CD4-positive, alpha-beta T cell treated with Interleukin-21 for 1 hour (primary cell): ENCODE measurements at regions not wholly inside any gene's neighbourhood (a gene's known extent, or its start where the extent isn't known, plus 50 kb on each side); places are given as distances from the start of the nearest gene placed in this dataset.

Experiments used
- DNase-seq: peaks from one replicate; pipeline ENCODE4 v3.0.0-alpha.2; 2020

GRCh38 chr14:49999826-50000379 is 107.0 kb downstream of the ARF6 start:
- DNase-seq: no peak

DNA sequence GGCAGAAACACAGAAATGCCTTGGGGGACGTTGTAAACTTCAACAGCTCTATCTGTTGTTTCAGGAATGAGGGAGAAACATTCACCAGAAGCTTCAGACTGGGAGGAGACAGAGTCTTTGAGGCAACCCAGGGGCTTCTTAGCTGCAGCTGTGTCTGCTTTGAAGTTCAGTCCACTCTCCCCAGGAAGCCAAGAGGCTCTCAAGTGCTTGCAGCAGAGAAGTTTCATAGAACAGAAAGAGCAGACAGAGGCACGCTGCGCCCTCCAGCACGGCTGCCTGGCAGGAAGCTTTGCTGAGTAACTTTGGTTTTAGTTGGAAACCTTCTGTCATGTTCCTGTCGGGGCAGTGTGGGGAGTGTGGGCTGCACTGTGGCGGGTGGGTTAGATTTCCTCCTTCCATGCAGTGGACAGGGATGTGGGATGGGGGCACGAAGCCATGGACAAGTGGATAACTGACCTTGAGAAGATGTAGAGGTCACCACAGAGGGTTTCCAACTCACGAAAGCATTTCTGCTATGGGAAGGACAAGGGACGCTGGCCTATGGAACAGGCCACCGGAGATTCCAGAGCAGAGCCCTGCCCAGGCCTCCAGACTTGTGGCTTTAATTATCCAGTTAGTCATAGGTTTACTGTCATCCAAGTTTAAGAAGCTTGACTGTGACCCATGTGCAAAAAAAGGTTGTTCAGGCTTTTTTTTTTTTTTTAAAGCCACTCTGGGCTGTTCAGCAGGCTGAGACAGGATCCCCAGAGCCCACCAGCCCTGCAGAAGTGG is 107.7 kb downstream of the ARF6 start:
- DNase-seq: peak; percentile 71

DNA sequence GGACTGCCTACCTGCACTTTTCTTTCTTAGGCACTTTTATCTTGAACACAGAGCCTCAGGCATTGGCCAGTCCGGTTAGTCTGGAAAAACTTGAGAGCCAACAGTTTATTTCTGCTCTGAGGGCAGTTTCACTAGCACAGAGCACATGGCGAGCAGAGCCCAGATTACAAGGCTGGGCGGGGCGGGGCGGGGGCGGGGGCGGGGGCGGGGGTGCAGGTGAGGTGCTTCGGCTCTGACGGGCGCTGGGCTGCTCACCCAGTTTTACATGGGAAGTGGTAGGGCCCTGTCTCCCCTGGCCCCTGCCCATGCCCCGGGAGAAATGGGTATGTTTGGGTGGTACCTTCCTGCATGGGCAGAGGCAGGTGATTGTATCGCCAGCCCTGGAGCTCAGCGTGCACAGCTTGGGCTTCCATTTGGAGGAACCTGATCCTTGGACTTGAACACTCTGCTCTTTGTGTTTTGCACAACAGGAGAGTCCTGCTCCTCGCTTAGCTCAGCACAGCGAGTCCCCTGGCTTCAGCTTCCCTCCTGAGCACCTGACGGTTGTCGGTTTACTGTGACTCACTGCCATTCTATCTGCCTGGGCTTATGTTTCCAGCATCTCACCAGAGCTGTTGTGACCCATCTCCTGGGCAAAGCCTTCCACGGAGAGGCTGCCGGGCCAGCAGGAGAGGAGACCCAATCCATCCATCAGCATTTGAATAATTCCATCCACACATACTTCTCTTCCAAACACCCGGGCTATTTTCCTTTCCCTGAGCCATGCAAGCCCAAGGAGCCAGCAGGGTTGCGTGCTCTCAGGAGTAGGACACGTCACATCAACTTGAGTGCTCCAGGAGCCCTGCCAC is 108.5 kb downstream of the ARF6 start:
- DNase-seq: peak; percentile 68

- peak; percentile 85 for DNase-seq
Measured at GRCh38 chr14:50001999-50002925, 109.4 kb downstream of the ARF6 start.

- no peak for DNase-seq
Measured at GRCh38 chr14:50002926-50003212, 110.0 kb downstream of the ARF6 start.

DNA sequence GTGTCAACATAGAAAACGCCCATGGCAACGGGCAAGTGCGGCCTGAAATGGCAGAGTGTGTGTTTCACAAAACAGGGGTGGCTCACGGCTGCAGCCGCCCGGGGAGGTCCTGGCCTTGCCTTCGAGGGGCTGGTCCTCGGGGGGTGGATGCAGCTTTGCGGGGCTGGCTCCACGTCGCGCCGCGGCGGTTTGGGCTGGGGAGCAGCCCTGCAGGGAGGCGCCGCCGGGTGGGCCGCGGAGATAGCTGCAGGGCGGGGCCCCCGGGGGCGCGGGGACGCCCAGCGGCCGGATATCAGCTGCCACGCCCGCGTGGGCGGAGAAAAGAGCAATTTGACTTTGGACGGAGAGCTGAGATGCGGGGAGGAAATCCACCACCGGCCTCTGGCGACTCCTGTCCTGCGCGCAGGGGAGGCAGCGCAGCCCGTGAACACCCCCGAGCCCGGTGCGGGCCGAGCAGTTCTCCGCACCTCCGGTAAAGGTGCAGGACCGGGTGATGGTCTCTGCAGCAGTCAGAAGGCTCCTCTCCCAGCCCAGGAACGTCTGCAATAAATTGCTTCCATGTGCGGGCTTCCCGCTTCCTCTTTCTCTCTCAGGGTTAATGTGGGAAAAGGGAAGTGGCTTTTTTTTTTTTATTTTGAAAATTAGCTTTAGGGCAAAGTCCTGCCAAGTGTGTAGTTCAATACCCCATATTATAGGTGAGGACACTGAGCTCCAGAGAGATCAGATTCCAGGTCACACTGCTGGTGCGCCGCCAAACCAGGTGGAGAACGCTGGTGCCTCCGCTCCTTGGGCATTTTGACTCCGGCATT is 110.5 kb downstream of the ARF6 start:
- DNase-seq: peak; percentile 84

- no peak for DNase-seq
Measured at GRCh38 chr14:50006141-50006540, 110.2 kb downstream of the VCPKMT start.

GRCh38 chr14:50007123-50007903 is 109.1 kb downstream of the VCPKMT start:
- DNase-seq: no peak

- no peak for DNase-seq
Measured at GRCh38 chr14:50008562-50008961, 107.8 kb downstream of the VCPKMT start.

- no peak for DNase-seq
Measured at GRCh38 chr14:50008974-50009373, 107.4 kb downstream of the VCPKMT start.

DNA sequence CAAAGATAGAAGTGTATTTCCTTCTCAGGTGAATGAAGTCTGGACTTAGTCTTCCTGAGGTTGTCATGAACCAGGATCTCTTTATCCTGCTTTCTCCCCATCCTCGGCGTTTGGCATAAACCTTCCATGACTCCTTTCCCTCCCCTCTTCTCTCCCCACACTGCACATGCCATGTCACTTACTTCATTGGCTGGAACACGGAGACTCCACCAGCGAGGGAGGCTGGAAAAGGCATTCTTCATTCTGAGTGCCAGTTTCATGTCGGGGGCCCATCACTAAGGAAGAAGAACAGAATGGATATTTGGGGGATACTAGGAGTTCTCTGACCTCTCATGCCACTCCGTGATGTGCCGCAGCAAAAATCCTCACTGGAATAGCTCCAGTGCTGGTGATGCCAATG is 105.6 kb downstream of the VCPKMT start:
- no peak for DNase-seq

- DNase-seq: no peak
Measured at GRCh38 chr14:50011242-50011641, 105.1 kb downstream of the VCPKMT start.

- no peak for DNase-seq
Measured at GRCh38 chr14:50012644-50013043, 103.7 kb downstream of the VCPKMT start.

DNA sequence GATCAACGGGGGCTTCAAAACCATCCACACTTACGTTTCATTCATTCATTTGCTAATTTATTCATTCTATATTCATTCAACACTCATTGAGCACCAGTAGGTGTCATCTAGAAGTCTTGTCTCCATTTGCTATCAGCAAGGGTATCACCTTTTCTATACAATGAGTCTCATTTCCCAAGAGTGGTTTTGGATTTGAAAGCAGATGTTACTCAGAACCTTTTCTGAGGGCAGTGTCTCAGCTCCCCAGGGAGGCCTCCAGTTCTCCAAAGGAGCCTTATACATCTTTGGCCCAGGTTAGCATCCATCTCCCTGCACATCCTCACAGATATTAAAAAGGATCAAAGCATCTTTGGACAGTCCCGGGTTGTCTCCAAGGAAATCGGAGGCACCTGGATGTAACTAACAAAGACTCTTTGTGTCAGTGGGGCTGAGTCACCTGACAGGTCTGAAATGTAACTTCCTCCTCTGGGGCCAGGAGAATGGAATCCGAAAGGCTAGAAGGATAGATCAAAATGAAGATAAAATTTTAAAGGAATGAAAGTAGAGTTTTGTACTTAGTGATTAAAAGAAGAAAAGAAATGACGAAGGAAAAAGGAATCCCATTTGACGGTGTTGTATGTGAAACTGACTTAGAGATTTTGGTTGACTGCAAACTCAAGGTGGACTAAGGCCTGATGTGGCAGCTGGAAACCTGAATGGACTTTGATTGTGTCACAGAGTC is 103.0 kb downstream of the VCPKMT start:
- no peak for DNase-seq

DNA sequence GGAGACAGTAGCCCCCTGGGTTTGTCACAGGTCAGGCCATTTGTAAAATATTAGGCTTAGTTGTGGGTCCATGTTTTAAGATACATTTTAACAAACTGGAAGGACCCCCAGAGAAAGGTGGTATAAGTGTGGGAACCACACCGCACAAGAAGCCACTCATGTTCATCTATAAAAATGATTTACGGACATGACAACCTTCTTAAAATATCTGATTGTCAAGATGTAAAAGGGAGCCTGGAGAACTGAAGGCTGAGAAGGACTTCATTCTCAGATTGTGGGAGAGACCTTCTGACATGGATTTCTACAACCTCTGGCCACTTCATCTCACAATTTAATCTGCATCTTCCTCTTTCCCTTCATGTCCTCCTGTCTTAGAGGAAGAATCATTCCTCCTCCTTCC is 102.4 kb downstream of the VCPKMT start:
- no peak for DNase-seq

DNA sequence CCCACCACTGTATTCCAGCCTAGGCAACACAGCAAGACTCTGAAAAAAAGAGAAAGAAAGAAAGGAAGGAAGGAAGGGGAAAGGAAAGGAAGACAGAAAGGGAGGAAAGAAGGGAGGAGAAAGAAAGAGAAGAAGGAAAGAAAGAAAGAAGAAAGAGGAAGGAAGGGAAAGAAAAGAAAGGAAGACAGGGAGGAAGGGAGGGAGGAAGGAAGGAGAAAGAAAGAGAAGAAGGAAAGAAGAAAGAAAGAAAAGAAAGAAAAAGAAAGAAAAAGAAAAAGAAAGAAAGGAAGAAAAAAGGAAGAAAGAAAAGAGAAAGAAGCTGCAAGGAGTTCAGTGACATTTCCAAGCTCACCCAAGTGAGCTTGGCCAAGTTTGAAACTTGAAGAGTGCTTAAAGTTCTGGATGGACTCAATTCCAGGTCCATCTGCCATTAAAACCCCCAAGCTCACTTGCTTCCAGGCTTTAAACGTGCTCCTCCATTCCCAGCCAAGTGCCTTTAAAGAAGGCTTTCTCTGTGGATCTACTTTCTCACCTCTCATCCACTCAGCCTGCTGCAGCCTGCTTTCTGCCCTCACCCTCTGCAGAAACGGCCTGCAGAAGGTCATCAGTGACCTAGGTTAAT is 101.5 kb downstream of the VCPKMT start:
- DNase-seq: no peak

DNA sequence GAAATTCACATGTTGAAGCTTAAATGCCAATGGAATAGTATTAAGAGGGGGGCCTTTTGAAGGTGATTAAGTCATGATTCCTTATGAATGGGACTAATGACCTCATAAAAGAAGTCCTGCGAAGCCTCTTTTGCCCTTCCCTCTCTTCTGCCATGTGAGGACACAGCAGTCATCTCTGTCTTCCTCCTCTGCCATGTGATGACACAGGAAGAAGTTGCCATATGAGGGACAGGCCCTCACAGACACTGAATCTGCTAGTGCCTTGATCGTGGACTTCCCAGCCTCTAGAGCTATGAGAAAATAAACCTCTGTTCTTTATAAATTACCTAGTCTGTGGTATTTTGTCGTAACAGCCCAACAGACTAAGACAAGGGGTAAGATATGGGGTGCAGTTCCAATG is 100.7 kb downstream of the VCPKMT start:
- DNase-seq: no peak

DNA sequence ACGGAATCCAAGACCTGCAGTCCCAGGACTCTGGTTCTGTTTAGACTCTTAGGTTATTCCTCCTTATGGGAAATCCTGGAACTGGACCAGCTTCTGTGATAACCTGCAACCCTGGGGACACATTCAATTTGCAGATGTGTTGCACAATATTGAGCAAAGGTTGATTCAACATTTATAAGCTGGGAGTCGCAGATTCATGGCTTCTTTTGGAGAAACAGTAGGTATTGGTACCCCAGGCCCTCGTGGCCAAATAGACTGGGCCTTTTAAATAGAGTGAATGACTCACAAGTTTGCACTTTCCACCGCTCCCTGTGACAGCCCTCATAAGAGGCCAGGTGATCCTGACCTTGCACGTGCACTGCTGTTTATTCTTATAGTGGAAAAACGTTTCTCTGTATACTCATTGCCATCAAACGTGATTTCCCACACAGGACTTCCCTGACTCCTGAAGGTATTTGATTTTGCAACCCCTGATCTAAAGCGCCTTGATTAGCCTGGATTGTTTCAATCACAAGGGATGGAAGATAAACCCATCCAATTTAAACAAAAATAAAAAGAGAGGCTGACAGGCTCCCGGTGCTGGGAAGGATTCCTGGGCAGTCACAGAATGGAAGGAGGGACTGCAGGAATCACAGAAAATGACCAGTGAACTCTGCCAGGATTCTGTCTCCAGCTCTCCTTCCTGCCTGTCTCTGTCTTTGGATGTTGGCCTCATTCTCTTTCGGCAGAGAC is 98.0 kb downstream of the VCPKMT start:
- no peak for DNase-seq

DNA sequence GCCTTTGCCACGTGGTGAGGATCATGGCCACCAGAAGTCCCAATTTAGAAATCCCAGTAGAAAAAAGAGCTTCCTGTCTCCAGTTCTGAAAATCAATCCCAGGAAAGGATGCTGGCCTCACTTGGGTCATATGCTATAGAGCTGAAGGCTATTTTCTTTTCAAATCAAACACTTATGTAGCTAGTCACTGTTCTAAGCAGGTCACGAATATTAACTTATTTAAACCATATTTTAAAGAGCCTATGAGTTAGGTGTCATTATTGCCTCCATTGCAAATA is 97.5 kb downstream of the VCPKMT start:
- DNase-seq: no peak

GRCh38 chr14:50020184-50020583 is 96.2 kb downstream of the VCPKMT start:
- DNase-seq: no peak
